T-helper 1 cell treated with Interleukin-12 subunit alpha and Interleukin-12 subunit beta and Interleukin-4 antibody, amounts not matched to agents 30 ng/mL and 1 ng/mL, for 36 hours (primary cell): ENCODE measurements at regions not wholly inside any gene's neighbourhood (a gene's known extent, or its start where the extent isn't known, plus 50 kb on each side); places are given as distances from the start of the nearest gene placed in this dataset.

Experiments used
- intact Hi-C: fragments of 100-400 bp; cut with micrococcal nuclease; formaldehyde crosslinking; loops from one replicate; pipeline ENCODE4 v1.15.1; 2024

DNA sequence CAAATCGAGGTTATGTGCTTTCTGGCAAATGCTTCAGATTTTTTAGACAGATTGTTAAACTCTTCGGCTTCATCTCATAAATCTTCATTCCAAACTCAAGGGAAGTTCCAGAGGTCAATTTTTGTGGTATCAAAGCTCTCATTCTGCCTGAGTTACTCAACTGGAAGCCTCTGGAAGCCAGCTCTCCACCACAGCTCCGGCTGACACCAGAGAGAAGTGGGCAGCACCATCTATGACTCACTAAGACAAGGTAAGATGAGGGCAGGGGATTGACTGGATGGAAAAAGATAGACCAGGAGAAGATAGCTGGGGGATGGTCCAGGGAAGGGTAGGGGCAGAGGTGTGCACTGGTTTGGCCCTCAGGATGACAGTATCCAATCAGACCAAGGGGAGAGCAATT lies 137.3 kb upstream of the HNRNPA3 start:
- intact Hi-C loops, result no loop called here

DNA sequence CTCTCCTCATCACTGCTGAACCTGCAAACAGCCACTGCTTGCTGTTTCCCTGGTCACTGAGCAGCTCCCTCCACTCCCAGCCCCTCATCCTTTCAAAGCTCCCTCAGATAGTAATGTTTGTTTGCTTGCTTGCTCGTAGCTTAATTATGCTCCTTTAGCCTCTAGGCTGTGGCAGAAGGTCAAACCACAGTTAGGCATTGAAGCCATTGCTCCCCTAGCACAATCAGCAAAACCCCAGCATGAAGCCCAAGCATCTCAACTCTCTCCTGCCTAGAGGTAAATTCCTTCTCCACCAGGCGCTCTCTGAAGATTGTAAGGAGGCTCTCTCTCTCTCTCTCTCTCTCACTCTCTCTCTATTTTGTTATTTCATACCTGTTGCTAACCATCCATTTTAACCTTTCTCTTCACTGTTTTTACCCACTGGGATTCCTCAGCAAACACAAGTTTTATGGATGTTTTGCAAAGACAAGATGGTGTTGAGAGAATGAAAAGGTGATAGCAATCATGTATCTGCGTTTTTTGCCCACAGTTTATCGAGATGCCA lies 135.9 kb upstream of the HNRNPA3 start:
- intact Hi-C loops, result no loop called here

DNA sequence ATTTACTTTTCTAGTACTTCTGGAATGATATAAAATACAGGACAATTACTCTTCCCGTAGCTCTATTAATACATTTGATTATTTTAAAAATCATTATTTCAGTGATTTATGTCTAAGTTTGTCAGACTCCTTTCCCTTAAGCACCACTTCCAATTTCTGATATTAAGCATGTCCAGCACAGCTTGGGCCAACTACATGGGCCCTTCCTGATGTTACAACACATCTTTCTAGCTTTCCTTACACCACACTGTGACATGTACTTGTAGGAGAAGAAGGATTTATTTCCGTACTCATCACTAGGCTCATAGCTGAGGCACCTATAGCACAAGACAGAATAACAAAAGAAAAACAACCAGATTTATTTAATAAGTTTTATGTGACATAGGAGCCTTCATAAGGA lies 134.8 kb upstream of the HNRNPA3 start:
- intact Hi-C loops, result no loop called here

DNA sequence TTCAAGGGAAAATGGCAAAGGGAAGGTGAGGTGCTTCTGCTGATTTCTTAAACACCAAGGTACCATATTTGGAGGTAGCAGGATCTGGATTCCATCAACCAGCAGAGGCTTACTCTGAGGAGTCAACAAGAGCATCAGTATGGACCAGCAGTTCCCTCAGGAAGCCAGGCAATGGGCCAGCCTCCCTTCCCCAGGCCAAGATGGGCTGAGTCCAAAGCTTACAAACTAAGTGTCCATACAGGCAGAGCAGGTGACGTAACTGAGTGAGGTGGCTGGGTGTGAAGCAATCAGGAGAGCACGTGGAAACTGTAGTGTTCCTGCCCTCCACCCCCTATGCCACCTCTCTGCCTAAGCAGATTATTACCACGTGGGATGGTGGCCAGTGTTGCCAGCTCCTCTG lies 134.2 kb upstream of the HNRNPA3 start:
- intact Hi-C loops, result no loop called here

DNA sequence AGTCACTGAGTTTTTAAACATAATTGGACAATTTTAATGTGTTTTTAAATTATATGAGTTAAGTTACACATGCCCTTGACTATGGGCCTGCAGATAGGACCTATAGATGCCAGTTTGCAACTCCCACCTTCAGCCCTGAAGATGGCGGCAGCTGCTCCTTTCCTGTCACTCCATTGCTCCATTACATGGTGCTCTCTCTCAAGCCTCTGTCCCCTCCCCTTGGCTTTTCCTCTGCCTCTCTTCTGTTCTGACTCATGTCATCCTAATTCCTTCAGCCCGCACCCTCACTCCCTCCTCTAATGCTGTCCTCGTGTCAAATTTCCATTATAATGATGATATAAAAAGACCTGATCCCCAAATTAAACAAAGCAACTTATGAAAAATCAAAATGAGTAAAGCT lies 133.7 kb upstream of the HNRNPA3 start:
- intact Hi-C loops, result no loop called here

DNA sequence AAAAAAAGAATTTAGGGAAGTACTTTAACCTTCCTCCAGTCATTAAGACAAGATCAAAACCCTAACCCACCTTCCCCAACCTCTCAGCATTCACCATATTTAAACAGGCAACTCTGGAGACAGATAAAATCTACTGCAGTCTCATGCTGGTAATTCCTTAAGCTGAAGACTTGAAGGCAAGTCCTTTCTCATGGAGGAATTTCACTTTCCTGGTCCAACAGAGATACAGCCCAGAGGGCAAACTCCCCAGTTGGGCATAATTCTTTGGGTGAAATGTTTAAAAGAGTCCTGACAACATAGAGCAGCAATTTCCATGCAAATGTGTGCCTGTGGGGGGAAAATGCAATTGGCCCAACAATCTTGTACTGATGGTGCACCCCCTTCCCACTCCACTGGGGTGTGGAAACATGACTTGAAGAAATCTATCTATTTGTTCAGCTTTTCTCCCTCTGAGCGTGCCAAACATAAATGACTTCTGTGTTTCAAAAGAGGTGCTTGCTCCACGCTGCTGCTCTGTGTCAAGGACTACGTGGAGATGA lies 131.8 kb upstream of the HNRNPA3 start:
- intact Hi-C loops, result no loop called here

DNA sequence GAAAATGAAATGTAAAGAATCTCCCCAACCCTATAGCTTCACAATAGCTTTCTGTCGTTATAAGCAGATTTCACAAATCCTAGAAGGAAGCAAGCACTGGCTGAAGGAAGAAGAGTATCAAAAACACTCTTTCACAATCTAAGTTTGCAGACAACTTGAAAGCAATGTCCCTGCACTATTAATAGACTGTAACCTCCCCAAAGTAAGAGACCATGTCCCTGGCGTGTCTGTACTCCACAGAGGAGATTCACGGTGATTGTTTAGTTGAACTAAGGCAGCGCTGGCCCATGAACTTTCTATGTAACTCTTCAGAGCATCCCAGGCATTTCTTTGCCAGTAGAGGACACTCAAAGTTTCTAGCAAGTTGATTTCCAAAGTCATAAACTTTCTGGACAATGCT lies 128.0 kb upstream of the HNRNPA3 start:
- intact Hi-C loops, result no loop called here

DNA sequence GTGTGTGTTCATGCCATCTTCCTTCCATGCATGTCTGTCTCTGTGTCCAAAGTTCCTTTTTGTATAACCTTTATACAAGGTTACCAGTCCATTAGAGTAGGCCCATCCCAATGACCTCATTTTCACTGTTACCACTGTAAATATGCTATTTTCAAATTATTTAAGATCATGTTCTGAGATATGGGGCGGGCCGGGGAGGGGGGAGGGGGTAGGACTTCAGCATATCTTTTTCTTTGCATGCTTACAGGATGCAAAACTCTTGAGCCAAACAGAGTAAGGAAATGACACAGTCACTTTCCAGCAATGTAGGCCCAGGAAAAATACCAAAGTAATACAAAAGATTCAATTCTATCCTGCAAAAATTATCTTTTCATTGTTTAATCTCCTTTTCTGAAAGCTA lies 124.1 kb upstream of the HNRNPA3 start:
- intact Hi-C loops, result no loop called here

DNA sequence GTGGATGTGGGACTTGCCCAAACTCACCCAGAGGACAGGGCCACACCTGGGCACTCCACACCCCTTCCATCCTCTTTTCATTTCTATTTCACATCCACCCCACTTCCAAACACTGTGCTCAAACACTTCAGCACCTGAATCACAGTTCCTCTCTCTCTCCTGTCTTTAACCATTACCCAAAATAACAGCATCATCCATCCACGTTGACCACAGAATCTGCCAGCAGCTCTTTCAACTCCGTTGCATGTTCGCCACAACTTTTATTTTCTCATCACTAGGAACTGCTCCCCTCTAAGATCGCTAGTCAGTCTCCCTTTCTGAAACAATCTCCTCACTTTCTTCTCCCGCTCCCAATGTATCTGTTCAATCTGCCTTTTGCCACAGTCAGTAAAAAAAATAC lies 121.6 kb upstream of the HNRNPA3 start:
- intact Hi-C loops, result no loop called here

DNA sequence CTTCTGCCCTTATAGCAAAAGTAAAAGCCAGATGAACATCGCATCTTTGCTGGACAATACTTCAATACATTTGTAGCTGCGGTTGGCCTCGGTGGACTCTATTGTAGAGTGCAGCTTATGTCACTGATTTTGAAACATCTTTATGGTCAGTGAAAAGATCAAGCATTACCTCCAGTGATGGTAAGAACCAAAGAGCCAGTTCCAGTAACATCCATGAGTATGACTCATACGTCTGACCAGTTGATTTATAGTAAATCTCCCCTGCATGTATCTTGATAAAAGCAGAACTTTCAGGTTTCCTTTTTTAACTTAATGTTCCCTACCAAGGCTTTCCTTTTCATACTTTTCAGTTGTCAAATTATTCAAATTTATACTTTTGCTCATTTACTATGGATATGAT lies 119.2 kb upstream of the HNRNPA3 start:
- intact Hi-C loops, result no loop called here

DNA sequence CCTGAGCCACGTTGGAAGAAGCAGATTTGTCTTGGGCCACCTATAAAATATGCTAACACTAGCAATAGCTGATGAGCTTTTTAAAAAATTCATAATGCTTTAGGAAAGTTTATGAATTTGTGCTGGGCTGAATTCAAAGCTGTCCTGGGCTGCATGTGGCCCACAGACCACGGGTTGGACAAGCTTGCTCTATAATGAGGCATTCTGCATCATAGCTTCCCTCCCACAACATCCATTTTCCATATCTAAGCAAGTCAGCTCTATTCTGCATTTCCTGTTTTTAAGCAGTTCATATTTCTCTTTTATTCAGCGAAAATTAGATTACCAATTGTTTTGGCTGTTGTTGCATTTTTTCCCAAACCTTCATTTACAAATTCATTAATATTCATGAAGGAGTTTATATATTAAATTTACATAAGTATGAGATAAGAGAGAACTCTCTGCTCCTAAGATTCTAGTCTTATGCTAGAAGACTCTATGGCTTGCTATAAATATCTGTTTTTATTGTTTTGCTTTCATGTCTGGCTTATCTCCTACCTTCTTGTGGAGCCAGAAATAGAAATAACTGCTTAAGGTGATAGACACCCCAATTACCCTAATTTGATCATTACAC lies 114.5 kb upstream of the HNRNPA3 start:
- intact Hi-C loops, result no loop called here

DNA sequence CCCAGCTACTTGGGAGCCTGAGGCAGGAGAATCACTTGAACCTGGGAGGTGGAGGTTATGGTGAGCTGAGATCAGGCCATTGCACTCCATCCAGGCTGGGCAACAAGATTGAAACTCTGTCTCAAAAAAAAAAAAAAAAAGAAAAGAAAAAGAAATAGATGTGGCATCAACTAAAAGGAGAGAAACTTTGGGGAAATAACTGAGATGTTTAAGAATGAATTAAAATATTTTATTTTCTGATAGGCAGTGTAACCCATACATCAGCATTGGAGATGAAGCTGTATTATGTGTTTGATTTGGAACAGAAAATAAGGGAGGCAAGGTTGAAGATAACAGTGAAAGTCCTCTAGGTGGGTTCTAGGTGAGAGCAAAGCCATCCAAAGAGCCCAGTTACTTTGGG lies 110.7 kb upstream of the HNRNPA3 start:
- intact Hi-C loops, result no loop called here

DNA sequence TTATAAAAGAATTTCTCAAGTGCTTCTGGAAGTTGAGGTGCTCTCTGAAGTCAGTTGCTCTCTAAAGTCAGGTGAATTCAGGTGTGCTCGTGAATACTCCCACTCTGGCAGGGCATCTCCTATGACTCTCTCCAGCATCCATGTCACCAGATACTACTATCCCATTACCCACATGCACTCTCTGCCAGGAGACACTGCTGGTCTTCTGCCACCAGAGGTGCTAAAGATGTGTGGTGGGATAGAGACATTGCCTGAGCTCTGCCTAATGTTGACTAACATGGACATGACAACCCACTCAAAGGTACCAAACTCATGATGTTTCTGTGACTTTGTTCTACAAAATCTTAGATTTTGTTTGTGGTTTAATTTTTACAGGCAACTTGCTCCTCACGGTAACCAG lies 106.4 kb upstream of the HNRNPA3 start:
- intact Hi-C loops, result no loop called here

DNA sequence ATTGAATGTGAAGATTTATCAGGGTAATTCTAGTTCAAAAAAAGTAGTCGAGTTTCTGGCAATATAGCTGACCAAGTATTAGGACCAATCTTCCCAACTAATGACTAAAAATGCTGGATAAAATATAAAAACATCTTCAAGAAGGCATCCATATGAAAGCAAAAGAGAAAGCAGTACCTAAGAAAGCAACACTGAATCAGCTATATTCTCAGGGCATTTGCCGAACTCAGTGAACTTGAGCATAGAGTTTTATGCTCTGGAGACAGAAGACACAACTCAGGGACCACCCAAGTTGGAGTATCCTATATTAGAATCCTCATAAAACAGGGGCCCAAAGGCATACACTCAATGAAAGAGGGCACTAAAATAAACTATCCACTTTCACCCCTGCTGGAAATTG lies 103.7 kb upstream of the HNRNPA3 start:
- intact Hi-C loops, result no loop called here

DNA sequence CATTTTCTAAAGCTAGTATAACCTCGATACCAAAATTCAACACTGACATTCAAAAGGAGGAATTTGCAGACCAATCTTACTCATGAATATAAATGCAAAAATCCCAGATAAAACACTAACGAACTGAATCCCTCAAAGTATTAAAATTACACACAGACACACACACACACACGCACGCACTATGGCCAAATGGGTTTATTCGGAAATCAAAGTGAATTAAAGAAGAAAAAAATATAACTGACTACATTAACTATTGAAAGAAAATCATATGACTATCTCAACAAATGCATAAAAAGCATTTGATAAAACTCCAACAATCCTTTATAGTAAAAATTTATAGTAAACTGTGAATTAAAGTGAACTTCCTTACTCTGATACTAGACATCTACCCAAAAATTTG lies 97.9 kb upstream of the HNRNPA3 start:
- intact Hi-C loops, result no loop called here

DNA sequence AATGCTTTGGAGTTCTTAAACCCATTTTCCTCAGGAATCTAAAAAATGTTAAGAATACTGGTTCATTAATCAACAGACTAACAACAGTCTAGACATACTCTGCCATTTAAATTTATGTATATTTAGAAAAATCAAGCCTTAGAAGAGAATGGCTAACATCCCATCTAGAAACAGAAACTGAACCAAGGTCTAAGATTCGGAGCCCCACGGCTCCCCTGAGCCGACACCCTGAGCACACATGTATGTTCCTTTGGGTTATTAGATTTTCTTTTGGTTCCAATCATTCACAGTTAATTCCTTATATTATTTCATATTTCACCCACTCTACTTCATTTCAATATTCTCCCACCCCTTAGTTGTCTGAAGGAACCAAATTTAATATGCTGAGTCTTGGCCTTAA lies 94.8 kb upstream of the HNRNPA3 start:
- intact Hi-C loops, result no loop called here

DNA sequence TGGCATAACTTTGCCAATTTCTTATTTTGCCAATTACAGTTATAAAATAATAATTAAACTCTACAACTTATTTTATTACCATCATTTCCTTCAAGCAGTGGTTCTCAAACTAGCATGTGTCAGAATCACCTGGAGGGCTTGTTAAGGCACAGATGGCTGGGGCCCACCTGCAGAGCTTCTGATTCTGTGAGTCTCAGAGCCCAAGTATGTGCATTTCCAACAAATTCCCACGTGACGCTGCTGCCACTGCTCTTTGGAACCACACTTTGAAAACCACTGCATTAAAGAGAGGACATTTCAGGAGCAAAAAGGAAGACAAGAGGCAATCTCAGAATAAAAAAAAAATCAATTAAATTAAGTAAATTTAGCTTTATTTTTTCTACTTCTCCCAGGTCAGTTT lies 94.0 kb upstream of the HNRNPA3 start:
- intact Hi-C loops, result no loop called here

DNA sequence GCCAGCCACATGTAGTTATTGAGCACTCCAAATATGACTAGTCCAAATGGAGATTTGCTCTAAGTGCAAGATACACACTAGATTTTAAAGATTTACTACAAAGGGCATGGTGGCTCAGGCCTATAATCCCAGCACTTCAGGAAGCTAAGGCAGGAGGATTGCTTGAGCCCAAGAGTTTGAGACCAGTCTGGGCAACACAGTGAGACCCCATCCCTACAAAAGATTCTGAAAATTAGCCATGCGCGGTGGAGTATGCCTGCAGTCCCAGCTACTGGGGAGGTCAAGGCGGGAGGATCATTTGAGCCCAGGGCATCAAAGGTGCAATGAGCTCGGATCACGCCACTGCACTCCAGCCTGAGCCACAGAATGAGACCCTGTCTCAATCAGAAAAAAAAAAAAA lies 93.5 kb upstream of the HNRNPA3 start:
- intact Hi-C loops, result no loop called here

DNA sequence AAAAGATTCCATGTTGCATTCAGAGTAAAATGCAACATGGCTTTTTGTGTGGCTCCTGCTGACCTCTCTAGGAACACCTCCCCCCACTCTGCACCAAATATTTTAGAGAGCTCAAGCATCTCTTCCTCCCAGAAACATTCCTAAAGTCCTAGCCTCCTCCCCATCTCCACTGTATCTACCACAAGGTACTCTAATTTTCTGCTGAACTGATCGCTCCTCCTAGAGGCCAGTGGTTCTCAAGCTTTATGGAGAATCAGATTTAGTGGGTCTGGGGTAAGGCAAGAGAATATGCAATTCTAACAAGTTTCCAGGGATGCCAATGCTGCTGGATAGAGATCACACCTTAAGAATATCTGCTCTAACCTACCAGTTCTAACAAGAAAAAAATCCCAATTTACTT lies 89.5 kb upstream of the HNRNPA3 start:
- intact Hi-C loops, result no loop called here

DNA sequence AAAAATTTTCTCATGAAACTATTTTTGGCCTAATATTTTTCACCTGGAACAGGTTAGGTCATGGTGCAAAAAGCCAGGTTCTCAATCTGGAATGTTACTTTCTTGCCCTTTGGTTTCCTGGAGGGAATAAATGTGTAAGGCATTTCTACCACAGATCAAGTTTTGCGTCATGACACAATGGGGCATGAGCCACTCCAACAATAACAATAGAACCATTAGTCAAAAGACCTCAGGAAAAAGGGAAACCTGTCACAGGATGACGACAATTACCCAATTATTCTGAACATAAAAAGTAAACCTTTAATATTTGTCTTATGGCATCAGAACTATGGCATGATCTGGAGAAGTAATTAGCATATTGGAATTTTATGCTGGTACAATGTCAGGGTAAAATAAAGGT lies 88.2 kb upstream of the HNRNPA3 start:
- intact Hi-C loops, result no loop called here

DNA sequence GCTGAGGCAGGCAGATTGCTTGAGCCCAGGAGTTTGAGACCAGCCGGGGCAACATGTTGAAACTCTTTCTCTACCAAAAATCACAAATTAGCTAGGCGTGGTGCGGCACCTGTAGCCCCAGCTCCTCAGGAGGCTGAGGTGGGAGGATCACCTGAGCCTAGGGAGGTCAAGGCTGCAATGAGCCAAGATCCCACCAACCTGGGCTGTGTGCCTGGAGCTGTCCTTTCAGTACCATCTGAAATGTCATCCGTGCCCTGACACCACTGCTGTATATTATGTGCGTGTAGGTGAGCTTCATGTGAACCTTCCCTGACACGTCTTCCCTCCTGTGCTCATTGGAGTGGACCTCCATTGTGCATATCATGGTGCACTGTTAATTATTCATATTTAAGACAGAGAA lies 84.8 kb upstream of the HNRNPA3 start:
- intact Hi-C loops, result no loop called here

DNA sequence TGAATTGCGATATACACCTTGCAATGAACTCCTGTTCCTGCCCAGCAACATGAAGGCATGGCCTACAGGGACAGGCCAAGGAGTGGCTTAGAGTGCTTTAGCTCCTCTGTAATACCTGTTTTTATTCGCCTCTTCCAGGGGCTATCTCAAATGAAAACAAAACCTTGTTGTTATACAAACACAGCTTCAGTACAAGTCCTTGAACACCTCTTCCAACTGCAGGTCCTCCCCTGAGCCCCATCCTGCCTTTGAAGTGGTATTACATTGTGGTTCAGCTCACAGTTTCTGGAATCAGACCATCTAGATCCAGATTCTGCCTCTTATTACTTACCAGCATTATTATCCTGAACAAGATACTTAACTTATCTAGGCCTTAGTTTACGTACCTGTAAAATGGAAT lies 83.0 kb upstream of the HNRNPA3 start:
- intact Hi-C loops, result no loop called here

DNA sequence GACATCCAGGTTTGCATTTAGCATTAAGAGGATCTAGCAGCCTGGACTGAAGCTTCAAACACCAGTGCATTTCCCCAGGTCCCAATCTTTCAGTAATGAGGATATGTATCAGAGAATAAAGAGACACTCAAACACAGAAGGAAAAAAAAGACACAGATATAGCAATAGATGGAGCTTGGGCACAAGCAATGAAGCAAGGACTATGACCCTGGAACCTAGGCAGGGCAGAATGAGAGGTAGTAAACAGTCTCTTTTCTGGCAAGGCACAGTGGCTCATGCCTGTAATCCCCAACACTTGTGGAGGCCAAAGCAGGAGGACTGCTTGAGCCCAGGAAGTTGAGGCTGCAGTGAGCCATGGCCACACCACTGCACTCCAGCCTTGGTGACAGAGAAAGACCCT lies 80.7 kb upstream of the HNRNPA3 start:
- intact Hi-C loops, result no loop called here

DNA sequence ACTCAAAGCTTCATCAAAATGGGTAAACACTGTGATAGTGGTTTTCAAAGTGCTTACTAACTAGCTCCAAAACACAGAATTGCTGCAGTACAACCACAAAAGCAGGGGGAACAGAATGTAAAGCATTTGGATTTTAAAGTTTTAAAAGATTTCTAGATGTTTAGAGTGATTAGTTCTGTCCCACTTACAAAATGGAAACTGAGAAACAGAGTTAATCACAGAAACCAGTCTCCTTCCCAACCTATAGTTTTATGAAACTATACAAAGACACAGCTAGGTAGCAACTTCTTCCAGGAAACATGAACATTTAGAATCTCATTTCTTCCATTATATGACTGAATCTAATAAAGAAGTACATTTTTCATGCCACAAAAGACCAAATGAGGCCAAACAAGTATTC lies 73.8 kb upstream of the HNRNPA3 start:
- intact Hi-C loops, result no loop called here
